A673 (cell line): ENCODE measurements at regions not wholly inside any gene's neighbourhood (a gene's known extent, or its start where the extent isn't known, plus 50 kb on each side); places are given as distances from the start of the nearest gene placed in this dataset.
A peak's percentile ranks its signal among the peaks of the same experiment; 100 is the strongest.

ENCODE experiments used
- BruUV-seq: library from RNA; stranded (reverse); fragments of 400-500 nt; replicated peaks from 2 replicates; lab custom pipeline; 2021; lab: Mats Ljungman, UMichigan
- CTCF ChIA-PET: fragments of 300-600 bp; sonication (Branson Sonifier 250); formaldehyde crosslinking; loops from one replicate; lab custom pipeline; 2022; ENCODE audit warnings: antibody characterized with exemption; lab: Charles Lee
- POLR2A ChIA-PET: fragments of 300-600 bp; sonication (Branson Sonifier 250); formaldehyde crosslinking; loops from one replicate; lab custom pipeline; 2022; ENCODE audit warnings: antibody characterized with exemption; ENCODE audit not compliant: low non-redundant PET; lab: Charles Lee
- DNase-seq: peaks from one replicate; pipeline ENCODE4 v3.0.0-alpha.2; 2015; ENCODE audit warnings: low spot score
- H3K27ac ChIP-seq: fragments of 200-600 bp; sonication (generic); 2 replicates; pipeline ENCODE4 v1.5.1; 2016; ENCODE audit warnings: mixed run types, low read depth, mild to moderate bottlenecking, mixed read lengths, antibody characterized with exemption, low read length; ENCODE audit not compliant: poor library complexity, severe bottlenecking
- H3K27me3 ChIP-seq: fragments of 200-600 bp; sonication (generic); replicated peaks from 2 replicates; pipeline ENCODE4 v1.6.1; 2017; ENCODE audit warnings: mixed run types, low read depth, mild to moderate bottlenecking, mixed read lengths, antibody characterized with exemption, low read length; ENCODE audit not compliant: insufficient read depth, poor library complexity
- H3K36me3 ChIP-seq: fragments of 200-600 bp; sonication (generic); 2 replicates; pipeline ENCODE4 v1.6.1; 2016; ENCODE audit warnings: mixed run types, mild to moderate bottlenecking, mixed read lengths, antibody characterized with exemption, low read length; ENCODE audit not compliant: insufficient read depth, poor library complexity, severe bottlenecking
- H3K4me1 ChIP-seq: fragments of 200-600 bp; sonication (generic); 2 replicates; pipeline ENCODE4 v1.6.1; 2017; ENCODE audit warnings: mixed run types, mild to moderate bottlenecking, mixed read lengths, antibody characterized with exemption, low read length; ENCODE audit not compliant: insufficient read depth, poor library complexity, severe bottlenecking
- H3K4me3 ChIP-seq: fragments of 200-600 bp; sonication (generic); 2 replicates; pipeline ENCODE4 v1.5.1; 2016; ENCODE audit warnings: low read depth, mixed run types, mild to moderate bottlenecking, mixed read lengths, low read length; ENCODE audit not compliant: poor library complexity, severe bottlenecking
- H3K9me3 ChIP-seq: fragments of 200-600 bp; sonication (generic); 2 replicates; pipeline ENCODE4 v1.6.1; 2016; ENCODE audit warnings: mixed run types, low read depth, mild to moderate bottlenecking, mixed read lengths, antibody characterized with exemption, low read length; ENCODE audit not compliant: poor library complexity, severe bottlenecking
- EZH2 ChIP-seq: fragments of 200-600 bp; sonication (generic); IDR thresholded peaks from 2 replicates; pipeline ENCODE4 v1.6.1; 2017; ENCODE audit warnings: borderline replicate concordance, low read depth, mild to moderate bottlenecking, mixed read lengths, antibody characterized with exemption, low read length; ENCODE audit not compliant: poor library complexity, severe bottlenecking
- intact Hi-C: fragments of 100-400 bp; cut with micrococcal nuclease; formaldehyde crosslinking; loops from one replicate; pipeline ENCODE4 v1.10.0; 2022; ENCODE audit not compliant: unreplicated experiment
- TF ChIP-seq, protein P1 (sequence below): fragments of 300-800, 200-600 bp; sonication (generic); conservative IDR thresholded peaks from 2 replicates; pipeline ENCODE4 v1.5.1; 2017; ENCODE audit warnings: low read depth, mild to moderate bottlenecking, antibody characterized with exemption, low read length, moderate library complexity, mixed read lengths

DNA sequence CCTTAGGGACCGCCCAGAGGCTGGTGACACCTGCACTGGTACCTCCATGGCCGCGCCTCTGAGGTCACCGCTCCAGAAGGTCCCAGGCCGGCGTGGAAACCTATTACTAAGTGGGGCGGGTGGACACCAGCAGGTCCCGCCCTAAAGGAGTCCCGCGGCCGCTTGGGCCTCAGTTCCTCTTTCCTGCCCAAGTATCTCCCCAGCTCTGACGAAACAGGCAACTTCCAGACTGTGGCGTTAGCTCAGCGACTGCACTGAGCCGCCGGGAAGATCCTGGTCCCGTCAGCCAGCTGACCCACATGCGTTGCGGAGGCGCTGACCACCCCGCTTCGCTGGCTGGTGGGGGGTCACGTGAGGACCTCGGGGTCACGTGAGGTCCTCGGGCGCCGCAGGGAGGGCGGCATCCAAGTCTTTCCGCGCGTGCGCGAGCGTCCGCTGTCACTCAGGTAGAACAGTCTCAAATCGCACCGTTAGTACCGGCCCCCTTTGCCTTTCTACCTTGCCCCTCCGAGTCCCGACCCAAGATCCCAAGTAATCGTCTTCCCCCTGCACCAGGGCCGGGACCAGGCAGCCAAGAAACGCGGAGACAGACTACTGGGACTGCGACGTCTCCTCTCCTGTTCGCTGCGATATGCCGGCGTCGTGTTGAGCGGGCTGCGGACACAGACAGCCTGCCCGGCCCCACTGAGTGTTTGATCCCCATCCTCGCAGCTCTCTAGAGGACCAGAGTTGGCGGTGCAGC, 53.7 kb upstream of the KDM4C start:
- POLR2A ChIA-PET: no interaction called here

DNA sequence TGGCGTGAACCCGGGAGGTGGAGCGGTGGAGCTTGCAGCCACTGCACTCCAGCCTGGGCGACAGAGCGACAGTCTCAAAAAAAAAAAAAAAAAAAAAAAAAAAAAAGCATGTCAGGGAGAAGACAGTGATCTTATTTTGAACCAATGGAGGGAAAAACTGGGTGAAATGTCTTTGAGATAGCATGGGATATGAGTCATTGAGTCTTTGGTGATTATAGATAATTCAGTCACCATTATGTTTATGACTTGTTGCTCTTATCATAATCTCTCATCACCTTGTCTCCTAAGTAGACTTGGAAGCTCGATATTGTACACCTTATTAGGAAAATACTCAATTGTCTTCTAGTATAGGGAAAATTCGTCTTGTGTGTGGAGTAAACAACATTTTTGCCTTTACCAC, 55.1 kb upstream of the KDM4C start:
- no peaks in the 10 kb centered on the region for H3K4me1 ChIP-seq
- CTCF ChIA-PET: no interaction called here

More for the DNA sequence above, 53.7 kb upstream of the KDM4C start:
- Histone ChIP-seq H3K27ac (no peak overlapping the region), H3K4me1 (no peaks in the 10 kb centered on the region), H3K36me3 (no peaks in the 10 kb centered on the region), H3K27me3 (no peaks in the 10 kb centered on the region), H3K9me3 (no peaks in the 10 kb centered on the region), H3K4me3 (peak overlapping the region; percentile 54)
- TF ChIP-seq, protein P1, sequence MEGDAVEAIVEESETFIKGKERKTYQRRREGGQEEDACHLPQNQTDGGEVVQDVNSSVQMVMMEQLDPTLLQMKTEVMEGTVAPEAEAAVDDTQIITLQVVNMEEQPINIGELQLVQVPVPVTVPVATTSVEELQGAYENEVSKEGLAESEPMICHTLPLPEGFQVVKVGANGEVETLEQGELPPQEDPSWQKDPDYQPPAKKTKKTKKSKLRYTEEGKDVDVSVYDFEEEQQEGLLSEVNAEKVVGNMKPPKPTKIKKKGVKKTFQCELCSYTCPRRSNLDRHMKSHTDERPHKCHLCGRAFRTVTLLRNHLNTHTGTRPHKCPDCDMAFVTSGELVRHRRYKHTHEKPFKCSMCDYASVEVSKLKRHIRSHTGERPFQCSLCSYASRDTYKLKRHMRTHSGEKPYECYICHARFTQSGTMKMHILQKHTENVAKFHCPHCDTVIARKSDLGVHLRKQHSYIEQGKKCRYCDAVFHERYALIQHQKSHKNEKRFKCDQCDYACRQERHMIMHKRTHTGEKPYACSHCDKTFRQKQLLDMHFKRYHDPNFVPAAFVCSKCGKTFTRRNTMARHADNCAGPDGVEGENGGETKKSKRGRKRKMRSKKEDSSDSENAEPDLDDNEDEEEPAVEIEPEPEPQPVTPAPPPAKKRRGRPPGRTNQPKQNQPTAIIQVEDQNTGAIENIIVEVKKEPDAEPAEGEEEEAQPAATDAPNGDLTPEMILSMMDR: no peak
- TF ChIP-seq EZH2: no peak
- CTCF ChIA-PET: no interaction called here
- peak; percentile 79 for DNase-seq
- intact Hi-C loops: no loop called here
- BruUV-seq: no TSS peak

DNA sequence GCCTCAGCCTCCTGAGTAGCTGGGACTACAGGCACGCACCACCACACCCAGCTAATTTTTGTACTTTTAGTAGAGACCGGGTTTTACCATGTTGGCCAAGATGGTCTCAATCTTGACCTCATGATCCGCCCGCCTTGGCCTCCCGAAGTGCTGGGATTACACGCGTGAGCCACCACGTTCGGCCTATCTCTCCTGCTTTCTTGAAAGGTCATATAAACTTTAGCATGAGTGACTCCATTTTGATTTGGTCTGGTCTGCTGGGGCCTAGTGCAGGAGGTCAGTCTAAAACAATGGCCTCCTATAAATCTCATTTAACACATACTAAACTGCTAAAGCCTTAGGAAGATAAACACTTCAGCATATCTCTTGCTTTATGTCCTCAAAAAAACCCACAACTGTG, 50.6 kb upstream of the GLDC start:
- Histone ChIP-seq H3K27ac (no peak overlapping the region), H3K4me3 (no peak overlapping the region), H3K36me3 (no peaks in the 10 kb centered on the region), H3K4me1 (no peaks in the 10 kb centered on the region), H3K27me3 (no peaks in the 10 kb centered on the region), H3K9me3 (no peaks in the 10 kb centered on the region)
- TF ChIP-seq, protein P1: no peak
- TF ChIP-seq EZH2: no peak
- DNase-seq: no peak
- ChIA-PET POLR2A (no interaction called here), CTCF (no interaction called here)
- BruUV-seq: no TSS peak
- intact Hi-C loops: no loop called here

More for the DNA sequence above, 55.1 kb upstream of the KDM4C start:
- intact Hi-C loops: no loop called here
- Histone ChIP-seq H3K4me3 (no peak overlapping the region), H3K27me3 (no peaks in the 10 kb centered on the region), H3K36me3 (no peaks in the 10 kb centered on the region), H3K27ac (no peak overlapping the region), H3K9me3 (no peaks in the 10 kb centered on the region)
- TF ChIP-seq, protein P1: no peak
- TF ChIP-seq EZH2: no peak
- no TSS peak for BruUV-seq
- no peak for DNase-seq
- POLR2A ChIA-PET: interaction anchor here (0.6 kb wide), 1 partner anchor 21 kb away, joined by 14 read pairs; no protein-coding TSS in a partner anchor
